GM12892 (cell line): ENCODE measurements at regions not wholly inside any gene's neighbourhood (a gene's known extent, or its start where the extent isn't known, plus 50 kb on each side); places are given as distances from the start of the nearest gene placed in this dataset.

Source experiments
- POLR2AphosphoS5 ChIP-seq: IDR thresholded peaks from 2 replicates; pipeline ENCODE4 v1.6.1; 2011; ENCODE audit warnings: low read depth, low read length, control low read depth
- TAF1 ChIP-seq: IDR thresholded peaks from 2 replicates; pipeline ENCODE4 v1.6.1; 2011; ENCODE audit warnings: low read depth, mild to moderate bottlenecking, control low read depth, low read length, borderline replicate concordance

DNA sequence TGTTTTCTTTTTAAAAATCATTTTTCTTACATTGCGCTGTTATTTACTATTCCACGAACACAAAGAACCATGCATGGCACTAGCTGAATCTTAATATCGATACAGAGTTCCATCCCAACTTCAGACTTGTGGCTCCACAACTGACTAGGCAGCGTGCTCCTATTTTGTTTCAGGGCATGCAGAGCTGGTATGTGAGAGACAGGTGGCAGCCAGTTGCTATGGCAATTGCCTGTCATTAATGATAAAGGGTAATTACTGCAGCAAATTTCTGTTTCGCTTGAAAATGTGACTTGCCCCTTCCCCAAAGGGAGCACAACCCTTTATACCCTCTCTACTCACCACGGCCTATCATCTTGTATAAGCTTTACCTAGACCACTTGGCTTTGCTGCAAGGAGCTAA lies 113.1 kb upstream of the G2E3 start:
- TF ChIP-seq POLR2AphosphoS5 (no peak), TAF1 (no peak)
